ENCODE measurements at regions not wholly inside any gene's neighbourhood (a gene's known extent, or its start where the extent isn't known, plus 50 kb on each side); places are given as distances from the start of the nearest gene placed in this dataset.

DNA sequence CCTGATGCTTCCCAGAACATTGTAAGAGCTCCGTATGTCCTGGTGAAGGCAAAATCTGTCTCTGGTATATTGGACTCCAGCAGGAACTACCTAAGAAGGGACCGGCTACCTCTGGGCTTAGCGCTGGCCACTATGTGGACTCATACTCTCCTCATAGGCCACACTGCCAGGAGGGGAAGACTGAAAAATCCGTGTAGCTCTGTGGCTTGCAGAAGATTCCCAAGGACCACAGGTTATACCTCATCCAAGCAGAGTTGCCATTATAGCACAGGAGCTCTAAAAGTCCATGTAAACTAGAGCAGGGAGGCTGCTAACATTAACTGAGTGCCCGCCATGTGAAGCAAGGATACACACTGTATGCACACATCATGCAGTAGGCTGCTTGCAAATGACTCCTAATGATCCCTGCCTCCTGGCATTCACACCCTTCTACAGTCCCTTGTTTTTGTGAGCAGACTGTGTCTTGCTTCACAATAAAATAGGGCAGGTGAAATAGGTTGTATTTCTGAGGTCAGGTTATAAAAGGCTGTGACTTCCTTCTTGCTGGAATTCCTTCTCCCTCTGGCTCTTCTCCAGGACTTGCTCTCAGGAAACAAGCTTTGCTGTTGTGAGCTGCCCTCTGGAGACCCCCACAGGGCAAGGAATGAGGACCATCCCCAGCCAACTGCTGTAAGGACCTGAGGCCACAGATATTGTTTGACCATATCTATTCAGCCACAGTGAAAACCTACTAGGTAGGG, 192.6 kb upstream of the UBL3 start:
- Histone ChIP-seq H3K4me1 (replicated peaks in 1 of 4; ENCODE audit: control insufficient read depth in 3 of 4, insufficient read depth in 4 of 4, low read length in 3 of 4) (peaks cover 0 to 5% (median 4%) of the 10 kb centered on the region in 4 experiments; a peak in 4 of 7 replicates), H3K4me3 (ENCODE audit: extremely low read depth in 1 of 4, insufficient read depth in 2 of 4, low read depth in 3 of 4, low read length in 4 of 4) (no peak overlapping the region), H3K27me3 (replicated peaks in 1 of 4; ENCODE audit: control insufficient read depth in 3 of 4, extremely low read depth in 1 of 4, insufficient read depth in 3 of 4, low read length in 3 of 4) (no peaks in the 10 kb centered on the region; a peak in 1 of 7 replicates), H4K91ac (replicated peaks; ENCODE audit: insufficient read length, low read length) (peak overlapping the region; percentile 20), H3K27ac (ENCODE audit: low read depth, low read length) (no peak overlapping the region), H3K4ac (replicated peaks; ENCODE audit: insufficient read length, low read depth, low read length) (peak overlapping the region; percentile 22), H3K14ac (ENCODE audit: insufficient read length) (no peak overlapping the region), H4K20me1 (replicated peaks in 1 of 2; ENCODE audit: control insufficient read depth in 1 of 2, insufficient read depth in 2 of 2, low read length in 2 of 2) (no peaks in the 10 kb centered on the region), H3K36me3 (ENCODE audit: control insufficient read depth in 2 of 4, insufficient read depth in 4 of 4, low read length in 3 of 4) (no peaks in the 10 kb centered on the region), H4K5ac (ENCODE audit: insufficient read length, low read depth, low read length) (no peak overlapping the region), H4K8ac (ENCODE audit: extremely low read depth, insufficient read depth, low read length) (no peak overlapping the region), H2AFZ (ENCODE audit: low read length) (no peak overlapping the region), H2BK20ac (ENCODE audit: low read length) (no peak overlapping the region; the same call in 1 of the 2 replicates), H2BK120ac (replicated peaks; ENCODE audit: low read depth, low read length) (peak overlapping the region; percentile 37), H2AK5ac (ENCODE audit: low read depth, low read length) (no peak overlapping the region), H2BK5ac (ENCODE audit: low read depth, low read length) (peak overlapping the region; percentile 8; the same call in 1 of the 2 replicates), H3K18ac (ENCODE audit: extremely low read depth, low read length) (no peak overlapping the region), H3K9me3 (ENCODE audit: insufficient read depth in 2 of 2, low read depth in 1 of 2, low read length in 1 of 2) (no peaks in the 10 kb centered on the region), H3K56ac (replicated peaks; ENCODE audit: insufficient read length, low read depth, low read length) (no peak overlapping the region), H3K9ac (replicated peaks in 1 of 4; ENCODE audit: extremely low read depth in 1 of 4, low read depth in 3 of 4, low read length in 3 of 4) (no peak overlapping the region), H3K4me2 (ENCODE audit: insufficient read depth in 1 of 2, low read depth in 2 of 2, low read length in 2 of 2) (no peak overlapping the region), H3K23ac (ENCODE audit: insufficient read length) (no peak overlapping the region), H3K79me2 (ENCODE audit: control insufficient read depth in 1 of 2, insufficient read depth in 2 of 2, low read length in 2 of 2) (no peaks in the 10 kb centered on the region), H3K23me2 (ENCODE audit: low read depth, low read length) (no peaks in the 10 kb centered on the region), H2BK12ac (ENCODE audit: low read depth, low read length) (peak overlapping the region; percentile 4; the same call in 1 of the 2 replicates), H2BK15ac (ENCODE audit: low read length) (0 out of 2 replicates have a peak overlapping the region, but pooled peaks have one; percentile 37), H3K79me1 (ENCODE audit: low read depth, low read length) (no peaks in the 10 kb centered on the region)
- CTCF ChIA-PET (ENCODE audit: partially characterized antibody): interaction anchor here (0.7 to 1.2 kb wide), 4 partner anchors 9 to 107 kb away, joined by 3 read pairs; no protein-coding TSS in a partner anchor
- TF ChIP-seq RFX5 (IDR thresholded peaks at IDR 0.05; ENCODE audit: borderline replicate concordance, low read depth, low read length) (no peak), RAD21 (IDR thresholded peaks at IDR 0.05 in 1 of 2, conservative IDR thresholded peaks at IDR 0.05 in 1 of 2; ENCODE audit: low read depth in 2 of 2, low read length in 2 of 2) (peak in 1 of 2 experiments; percentile 5; a peak in 1 of 4 replicates)
- FAIRE-seq (no peak), DNase-seq (ENCODE audit: low read depth in 1 of 2, low spot score in 2 of 2) (peak in 1 of 2 experiments; percentile 27)
- 96% methylated on average over 4 of the region's 5 CpGs; no CpG with 5 or more reads in 1 of the 2 experiments for WGBS, 2 experiments (ENCODE audit: extremely low coverage in 1 of 2, insufficient coverage in 1 of 2, insufficient read length in 1 of 2, insufficient replicate concordance in 2 of 2, low coverage in 1 of 2, low lambda C conversion rate in 2 of 2, missing lambda C conversion rate in 1 of 2)
- POLR2A ChIA-PET (ENCODE audit: partially characterized antibody): no interaction called here
